GM21619 (cell line): ENCODE measurements at regions not wholly inside any gene's neighbourhood (a gene's known extent, or its start where the extent isn't known, plus 50 kb on each side); places are given as distances from the start of the nearest gene placed in this dataset.
"Not testable (repeated sequence)": the region's sequence is repeated elsewhere in the genome, so short reads cannot be mapped to it uniquely, and the experiment has no call there.

Source experiments
- ATAC-seq: cut with Tn5 transposase; IDR thresholded peaks from one replicate; pipeline ENCODE4 v1.9.1; 2021; ENCODE audit not compliant: unreplicated experiment

DNA sequence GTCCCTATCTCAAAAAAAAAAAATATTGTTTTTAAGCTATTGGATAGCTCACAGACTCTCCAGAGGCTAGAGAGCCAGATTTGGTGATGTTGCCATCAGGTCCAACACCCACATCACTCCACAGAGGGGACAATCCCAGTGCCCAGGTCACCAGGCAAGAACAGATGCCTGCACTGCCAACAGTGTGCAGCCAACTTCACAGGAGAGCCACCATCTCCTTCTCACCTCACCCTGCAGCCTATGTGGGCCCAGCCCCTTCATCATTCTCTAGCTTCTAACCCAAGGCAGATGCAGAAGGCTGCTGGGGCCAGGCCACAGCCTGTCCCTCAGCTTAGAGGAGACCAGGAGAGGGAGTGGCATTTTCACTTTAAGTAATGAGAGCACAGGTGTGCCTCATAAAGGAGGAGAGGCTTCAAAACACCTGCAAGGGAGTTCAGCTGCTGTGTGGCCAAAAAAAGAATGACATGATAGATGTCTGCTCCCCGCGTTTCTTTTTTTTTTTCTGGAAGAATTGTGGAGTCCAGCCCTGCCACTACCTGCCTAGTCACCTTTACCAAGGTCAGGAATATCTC is 98.0 kb upstream of the ZSWIM2 start:
- ATAC-seq, result no peak

DNA sequence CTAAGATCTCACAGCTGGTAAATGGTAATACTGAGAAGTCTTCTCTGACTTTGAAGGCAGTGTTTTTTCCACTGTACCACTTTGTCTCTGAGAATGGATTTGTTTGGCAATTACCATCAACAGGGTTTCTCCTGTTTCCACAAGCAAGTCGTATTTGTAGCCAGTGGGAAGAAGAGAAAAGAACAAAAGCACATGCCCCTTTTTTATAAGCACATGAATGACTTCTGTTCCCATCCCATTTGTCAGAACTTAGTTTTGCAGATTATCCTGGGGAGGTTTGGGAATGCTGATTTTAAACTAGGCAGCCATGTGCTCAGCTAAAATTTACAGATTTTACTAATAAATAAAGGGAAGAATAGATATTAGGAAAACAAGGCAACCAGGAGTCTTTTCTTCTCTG is 92.9 kb upstream of the ZSWIM2 start:
- no peak for ATAC-seq

DNA sequence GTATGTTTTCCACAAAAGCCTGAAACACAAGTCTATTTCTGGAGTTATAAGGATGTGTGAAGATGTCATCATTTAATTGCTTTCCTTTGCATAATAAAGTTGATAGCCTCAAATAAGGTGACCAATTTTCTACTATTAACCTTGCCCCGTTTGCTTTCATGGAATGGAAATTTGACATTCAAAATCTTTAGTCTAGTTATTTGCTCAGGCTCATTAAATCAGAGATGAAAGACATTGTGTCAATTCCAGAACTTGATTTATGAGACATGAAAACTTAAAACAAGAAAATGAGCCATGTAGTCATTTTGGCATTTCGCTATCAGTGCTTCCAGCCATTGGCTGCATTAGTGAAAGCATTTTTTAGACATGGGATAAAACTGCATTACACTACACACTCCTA is 91.5 kb upstream of the ZSWIM2 start:
- no peak for ATAC-seq

DNA sequence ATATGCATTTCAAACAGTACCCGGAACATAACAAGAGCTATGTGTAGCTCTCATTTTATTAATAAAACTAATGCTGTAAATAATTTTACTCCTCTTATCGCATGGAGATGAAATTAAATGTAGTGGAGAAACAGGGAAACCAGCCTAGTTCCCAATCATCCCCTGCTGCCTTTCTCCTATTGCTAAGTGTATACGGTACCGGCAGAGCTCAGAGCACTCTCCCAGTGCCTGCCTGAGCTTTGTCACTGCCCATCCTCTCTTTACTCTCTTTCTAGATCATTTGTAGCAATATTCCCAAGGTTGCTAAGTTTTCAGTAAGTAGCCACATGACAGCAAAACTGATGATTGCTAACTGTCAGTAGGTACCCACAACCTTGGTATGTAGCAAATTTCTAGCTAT is 85.5 kb upstream of the ZSWIM2 start:
- no peak for ATAC-seq

DNA sequence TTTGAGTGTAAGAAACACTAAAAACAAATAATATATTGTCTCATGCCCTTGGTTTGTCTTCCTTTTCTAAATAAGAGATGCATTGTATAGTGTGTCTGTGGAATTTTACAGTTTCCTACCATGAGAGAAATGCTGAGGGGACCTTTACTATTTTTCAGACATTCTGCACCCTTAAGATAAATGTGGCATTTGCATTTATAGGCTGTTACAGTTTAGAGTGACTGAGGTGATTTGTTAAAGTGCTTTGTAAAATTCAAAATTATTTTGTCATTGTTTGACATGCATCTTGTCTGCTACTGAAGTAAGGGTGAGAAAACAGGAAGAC is 78.9 kb upstream of the ZSWIM2 start:
- no peak for ATAC-seq

DNA sequence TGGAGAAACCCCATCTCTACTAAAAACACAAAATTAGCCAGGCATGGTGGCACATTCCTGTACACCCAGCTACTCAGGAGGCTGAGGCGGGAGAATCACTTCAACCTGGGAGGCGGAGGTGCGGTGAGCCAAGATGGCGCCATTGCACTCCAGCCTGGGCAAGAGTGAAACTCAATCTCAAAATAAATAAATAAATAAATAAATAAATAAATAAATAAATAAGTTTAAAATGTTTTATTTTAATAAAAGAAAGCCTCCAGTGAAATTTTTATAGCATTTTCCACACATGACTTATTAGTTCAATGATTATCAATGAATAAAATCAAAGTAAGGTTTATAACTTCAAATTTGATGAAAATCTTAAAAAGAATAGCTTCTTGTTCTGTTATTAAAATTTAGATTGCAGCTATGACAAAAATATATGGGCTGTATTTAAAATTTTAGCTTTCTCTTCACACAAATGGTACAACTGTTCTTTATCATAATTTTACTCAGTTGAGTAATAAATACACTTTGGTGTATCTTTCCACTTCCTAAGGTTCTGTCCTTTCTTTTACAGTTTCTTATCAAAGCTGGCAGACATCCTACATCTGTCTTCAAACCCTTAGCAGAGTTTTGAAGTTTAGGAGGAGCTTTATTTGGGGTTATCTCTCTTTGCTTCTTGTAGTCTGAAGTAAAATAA is 78.4 kb upstream of the ZSWIM2 start:
- no peak for ATAC-seq

DNA sequence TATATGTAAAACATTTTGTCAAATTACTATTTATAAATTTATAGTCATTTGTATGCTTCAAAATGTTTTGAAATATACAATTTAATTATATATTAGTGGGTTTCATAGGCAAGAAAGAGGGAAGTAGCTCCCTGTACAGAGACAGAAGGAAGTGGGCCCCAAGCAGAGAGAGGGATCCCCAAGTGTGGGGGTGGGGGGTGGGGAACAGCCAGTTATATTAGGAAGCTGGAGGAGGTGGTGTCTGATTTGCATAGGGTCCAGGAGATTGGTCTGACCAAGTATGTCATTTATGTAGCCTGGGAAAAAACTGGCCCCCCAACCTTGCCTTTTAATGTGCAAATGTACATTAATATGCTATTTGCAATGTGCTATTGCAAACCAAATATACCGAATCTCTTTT is 76.5 kb upstream of the ZSWIM2 start:
- no peak for ATAC-seq

DNA sequence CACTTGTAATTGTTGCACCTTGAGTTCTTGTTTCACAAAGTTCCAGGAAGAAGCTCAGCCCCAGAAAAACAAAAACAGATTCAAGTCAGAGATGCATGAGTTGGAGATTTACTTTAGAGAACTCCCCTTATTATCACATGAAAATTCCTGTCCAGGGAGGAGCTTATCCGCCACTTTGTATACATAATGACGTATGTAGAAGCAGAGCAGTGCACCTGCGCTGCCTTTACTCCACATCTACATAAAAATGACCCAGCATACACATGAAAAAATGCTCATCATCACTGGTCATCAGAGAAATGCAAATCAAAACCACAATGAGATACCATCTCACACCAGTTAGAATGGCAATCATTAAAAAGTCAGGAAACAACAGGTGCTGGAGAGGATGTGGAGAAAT is 73.3 kb upstream of the ZSWIM2 start:
- ATAC-seq, result not testable (repeated sequence)

DNA sequence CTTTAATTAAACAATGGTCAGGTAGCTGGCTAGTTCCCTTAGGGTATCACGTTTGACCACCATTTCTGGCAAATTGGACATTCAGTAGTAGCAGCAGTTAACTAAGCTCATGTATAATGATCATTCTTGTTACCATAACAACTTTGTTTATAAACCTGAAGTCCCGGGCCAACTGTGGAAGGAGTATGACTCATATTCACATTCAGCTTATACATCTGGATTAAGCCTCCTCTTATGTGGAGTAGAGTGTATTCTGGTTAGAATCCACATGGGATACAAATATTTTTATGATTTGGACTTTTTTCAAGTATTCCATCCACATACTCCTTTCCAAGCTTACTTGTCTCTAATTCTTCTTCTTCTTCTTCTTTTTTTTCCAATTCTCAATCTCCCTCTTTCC is 70.3 kb upstream of the ZSWIM2 start:
- no peak for ATAC-seq

DNA sequence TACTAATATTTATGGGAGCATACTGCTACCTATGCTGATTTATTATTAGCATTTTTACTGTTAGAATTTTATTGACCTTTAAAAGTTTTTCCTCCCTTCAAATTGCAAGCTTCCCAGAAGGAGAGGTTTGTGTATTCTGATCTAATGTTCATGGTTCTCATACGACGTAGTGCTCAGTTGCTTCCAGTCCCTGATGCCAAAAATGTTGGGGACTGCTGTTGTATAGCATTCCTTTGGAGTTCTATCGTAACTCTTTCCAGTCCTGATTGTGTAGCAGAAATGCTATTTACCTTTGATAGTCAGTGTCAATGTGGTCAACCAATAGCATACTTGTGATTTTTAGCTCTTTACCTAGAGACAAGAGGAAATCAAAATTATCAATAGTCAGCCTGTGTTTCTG is 69.5 kb upstream of the ZSWIM2 start:
- no peak for ATAC-seq

DNA sequence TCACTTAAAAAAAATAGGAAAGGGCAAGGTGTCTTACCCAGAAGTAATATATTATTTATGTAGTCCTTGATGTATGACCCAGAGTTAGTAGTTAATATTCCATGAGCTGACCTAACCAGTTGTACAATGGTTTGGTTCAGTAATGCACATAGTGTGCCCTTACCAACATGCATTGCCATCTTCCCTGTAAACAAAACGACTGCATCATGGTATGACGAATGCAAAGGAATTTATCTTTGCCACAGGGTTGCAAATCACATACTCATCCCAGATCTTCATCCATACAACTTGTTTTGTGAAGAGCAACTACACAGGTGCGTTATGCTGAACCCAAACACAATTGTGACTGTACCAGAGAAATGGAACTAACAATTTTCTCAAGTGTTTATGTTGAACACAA is 68.9 kb upstream of the ZSWIM2 start:
- no peak for ATAC-seq

DNA sequence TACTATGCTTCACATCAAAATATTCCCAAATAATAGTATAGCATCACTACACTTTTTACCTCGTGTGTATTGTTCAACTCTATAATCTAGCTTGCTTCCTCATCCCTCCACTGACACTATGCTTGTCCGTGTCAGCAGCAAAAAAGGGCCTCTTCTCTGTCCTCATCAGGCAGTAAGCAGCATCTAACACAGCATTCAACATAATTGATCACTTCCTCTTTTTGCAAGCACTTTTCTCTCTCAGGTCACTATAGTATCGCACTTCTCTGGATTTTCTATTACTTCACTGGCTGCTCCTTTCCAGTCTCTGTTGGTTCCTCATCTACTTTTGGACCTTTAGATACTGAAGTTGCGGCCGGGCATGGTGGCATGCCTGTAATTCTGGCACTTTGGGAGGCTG is 64.9 kb upstream of the ZSWIM2 start:
- peak; percentile 94 for ATAC-seq

DNA sequence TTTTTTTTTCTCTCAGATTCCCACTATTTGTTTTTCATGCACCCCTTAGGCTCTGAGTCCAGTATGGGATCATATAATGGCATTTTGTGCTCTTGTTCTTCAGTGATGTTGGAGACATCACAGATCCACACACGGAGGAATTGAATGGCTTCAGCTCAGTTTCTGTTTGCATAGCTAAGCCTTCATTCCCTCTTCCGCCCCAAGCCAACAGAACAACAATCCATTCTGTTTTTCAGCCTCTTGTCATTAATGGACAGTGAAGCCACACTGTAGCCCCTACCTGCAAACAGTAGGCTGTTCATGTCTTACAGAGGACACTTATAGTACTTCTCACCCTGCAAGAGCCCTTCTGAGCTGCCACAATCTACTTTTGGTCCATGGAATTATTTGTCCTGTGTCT is 64.0 kb upstream of the ZSWIM2 start:
- ATAC-seq, result no peak

DNA sequence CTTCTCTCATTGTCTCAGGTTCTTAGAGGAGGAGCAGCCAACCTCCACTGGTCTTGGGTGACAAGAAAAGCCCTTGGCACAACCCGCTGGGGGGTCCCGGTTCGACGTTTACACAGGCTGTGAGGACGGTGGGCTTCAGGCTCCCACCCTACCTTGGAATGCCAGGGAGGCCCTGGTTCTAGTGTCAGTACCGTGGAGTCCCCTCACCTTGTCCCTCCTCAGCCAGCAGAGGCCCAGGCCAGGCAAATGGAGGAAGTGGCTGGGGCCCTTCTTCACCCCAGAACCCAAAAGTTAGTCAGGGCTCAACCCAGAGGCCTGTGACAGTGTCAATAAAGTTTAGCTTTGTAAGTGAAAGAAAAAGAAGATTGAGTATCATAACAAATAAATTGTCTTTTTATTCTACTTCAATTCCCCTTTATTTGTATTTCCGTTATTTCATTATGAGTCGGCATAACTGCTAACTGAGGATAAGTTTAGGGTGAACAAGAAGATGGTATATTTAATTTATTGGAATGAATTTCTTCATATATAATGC is 62.6 kb upstream of the ZSWIM2 start:
- ATAC-seq, result no peak

DNA sequence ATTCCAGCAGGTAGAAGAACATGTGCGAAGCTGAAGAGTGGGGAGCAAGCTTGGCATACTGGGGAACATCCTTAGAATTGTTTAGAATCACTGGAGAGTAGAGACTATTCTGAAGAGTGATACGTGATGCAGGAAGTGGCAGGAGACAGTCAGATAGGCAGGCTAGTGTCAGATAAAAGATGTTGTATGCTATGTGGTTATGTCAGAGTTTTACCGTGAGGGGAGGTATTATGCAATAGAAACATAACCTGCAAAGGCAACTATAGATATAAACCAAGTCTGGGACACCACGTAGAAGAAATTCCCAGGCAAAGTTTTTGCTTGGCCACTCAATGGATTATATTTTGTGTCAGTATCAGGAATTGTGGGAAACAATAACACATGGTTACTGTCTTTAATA is 62.0 kb upstream of the ZSWIM2 start:
- no peak for ATAC-seq

DNA sequence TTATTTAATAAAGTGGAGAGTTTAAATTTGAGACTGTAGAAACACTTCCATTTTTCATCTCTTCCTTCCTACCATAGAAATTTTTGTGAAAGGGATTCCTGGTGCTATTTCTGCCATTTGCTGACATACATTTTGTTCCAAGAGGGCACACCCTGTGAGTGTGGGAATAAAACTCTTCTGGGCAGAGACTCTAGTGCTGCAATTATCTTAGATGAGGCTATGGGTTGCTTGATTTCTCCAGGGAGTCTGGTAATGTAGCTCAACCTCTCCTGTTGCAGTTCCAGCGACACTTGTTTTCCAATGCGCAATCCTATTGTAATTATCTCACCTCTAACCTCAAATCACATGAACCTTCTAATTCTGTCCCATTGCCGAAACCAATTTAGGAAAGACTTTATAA is 60.1 kb upstream of the ZSWIM2 start:
- ATAC-seq, result no peak

DNA sequence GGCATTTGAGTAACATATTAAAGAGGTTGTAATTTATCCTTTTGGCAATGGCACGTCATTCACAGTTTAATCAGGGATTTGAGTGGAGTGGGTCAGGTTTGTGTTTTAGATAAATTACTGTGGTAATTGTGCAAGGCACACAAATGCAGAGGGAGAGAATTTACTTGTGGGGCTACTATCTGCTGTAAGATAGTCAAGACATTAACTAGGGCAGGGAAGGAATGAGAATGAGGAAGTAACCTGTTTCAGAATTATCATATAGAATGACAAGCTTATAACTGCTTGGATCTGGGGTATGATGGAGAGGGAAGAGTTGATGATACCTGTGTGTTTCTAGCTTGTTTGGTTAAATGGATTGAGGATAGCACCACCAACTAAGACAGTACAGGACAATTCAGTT is 58.9 kb upstream of the ZSWIM2 start:
- ATAC-seq, result no peak

DNA sequence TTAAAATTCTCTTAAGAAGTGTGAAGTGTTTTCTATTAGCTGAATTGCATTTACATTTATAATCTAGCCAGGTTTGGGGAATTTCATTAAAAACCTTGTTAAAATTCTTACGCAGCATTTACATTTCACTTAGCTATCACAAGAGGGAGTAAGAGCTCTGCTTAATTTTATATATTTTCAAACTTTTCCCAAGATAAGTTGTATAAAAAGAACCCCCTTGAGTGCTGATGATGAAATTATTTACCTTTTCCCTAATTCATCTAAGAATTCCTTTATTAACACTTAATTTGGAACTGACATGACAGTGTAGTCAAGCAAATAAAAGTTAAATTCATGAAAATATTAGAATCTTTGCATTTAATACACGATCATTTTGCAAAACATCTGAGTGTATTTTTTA is 54.2 kb upstream of the ZSWIM2 start:
- no peak for ATAC-seq
